ENCODE measurements at regions not wholly inside any gene's neighbourhood (a gene's known extent, or its start where the extent isn't known, plus 50 kb on each side); places are given as distances from the start of the nearest gene placed in this dataset.

GRCh38 chr14:71711619-71712018, 220.6 kb upstream of the RGS6 start:
- no peak for TF ChIP-seq CTCF (conservative IDR thresholded peaks at IDR 0.05)
- no peak overlapping the region for H3K27ac ChIP-seq

GRCh38 chr14:71712478-71712877, 219.8 kb upstream of the RGS6 start:
- TF ChIP-seq CTCF (conservative IDR thresholded peaks at IDR 0.05), result no peak
- H3K27ac ChIP-seq, result no peak overlapping the region

DNA sequence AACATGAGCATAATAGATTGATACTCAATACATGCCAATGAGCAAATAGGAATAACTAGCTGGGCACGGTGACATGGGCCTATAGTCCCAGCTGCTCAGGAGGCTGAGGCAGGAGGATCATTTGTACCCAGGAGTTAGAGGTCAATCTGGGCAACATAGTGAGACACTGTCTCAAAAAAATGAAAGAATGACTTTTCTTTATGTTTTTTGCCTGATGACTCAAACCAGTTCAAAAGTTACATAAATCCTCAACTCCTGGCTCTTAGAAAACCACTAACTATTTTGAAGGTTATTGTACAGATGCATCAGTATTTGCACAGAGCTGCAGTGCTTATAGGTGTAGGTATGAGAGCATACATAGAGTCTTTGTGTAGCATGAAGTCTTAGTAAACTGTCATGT, 219.2 kb upstream of the RGS6 start:
- no peak overlapping the region for H3K27ac ChIP-seq
- no peak for TF ChIP-seq CTCF (conservative IDR thresholded peaks at IDR 0.05)

- no peak overlapping the region for H3K27ac ChIP-seq
- no peak for TF ChIP-seq CTCF (conservative IDR thresholded peaks at IDR 0.05)
Measured at GRCh38 chr14:71713451-71713850, 218.8 kb upstream of the RGS6 start.

DNA sequence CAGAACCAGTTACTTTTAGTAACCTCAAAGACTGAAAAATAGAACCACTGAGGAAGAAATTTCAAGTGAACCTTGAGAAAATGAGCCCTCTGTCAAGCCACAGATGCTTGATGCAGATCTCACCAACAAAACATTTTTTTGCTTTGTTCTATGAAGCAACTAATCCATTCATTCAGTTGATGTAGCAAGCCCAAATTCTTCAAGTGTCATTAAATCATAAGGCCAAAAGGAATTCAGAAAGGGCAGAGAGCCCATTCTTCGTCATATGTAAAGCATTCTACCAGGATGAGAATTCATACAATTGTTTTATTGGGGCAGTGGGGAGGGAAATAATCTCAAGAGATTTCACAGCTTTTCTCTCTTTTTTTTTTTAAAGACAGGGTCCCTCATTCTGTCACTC, 218.0 kb upstream of the RGS6 start:
- no peak for TF ChIP-seq CTCF (conservative IDR thresholded peaks at IDR 0.05)
- H3K27ac ChIP-seq, result no peak overlapping the region

DNA sequence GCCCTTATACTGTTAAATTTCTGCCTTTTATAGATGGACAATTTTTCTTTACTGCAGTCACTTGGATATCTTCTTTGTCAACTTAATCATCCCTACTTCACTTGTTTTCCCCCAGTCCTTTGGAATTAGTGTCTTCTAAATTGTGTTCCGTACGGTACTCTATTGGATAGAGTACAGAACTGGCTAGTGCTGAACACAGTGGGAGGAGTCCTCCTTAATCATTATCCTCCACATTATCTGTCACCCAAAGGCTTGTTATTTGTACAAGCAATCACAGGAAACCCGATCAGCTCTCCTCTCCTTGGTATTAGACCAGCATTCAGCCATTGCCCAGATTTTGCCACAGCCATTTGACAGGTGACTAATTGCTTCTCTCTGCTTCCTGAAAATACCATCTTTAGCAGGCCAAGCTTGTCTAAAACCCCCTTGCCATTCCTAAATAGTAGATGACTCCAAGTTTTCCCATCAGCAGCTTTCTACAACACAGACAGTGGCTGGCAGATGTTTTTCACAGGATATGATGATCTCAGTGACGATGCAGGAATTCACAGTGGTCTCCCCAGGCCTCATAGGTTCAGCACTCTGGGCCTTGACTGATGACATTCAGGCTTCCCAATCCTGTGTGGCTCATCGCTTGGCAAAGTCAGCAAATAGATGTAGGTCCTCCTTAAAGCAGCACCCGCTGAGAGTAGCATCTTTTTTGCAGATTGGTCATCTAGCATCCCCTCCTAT, 216.0 kb upstream of the RGS6 start:
- no peak overlapping the region for H3K27ac ChIP-seq
- TF ChIP-seq CTCF (conservative IDR thresholded peaks at IDR 0.05), result no peak

DNA sequence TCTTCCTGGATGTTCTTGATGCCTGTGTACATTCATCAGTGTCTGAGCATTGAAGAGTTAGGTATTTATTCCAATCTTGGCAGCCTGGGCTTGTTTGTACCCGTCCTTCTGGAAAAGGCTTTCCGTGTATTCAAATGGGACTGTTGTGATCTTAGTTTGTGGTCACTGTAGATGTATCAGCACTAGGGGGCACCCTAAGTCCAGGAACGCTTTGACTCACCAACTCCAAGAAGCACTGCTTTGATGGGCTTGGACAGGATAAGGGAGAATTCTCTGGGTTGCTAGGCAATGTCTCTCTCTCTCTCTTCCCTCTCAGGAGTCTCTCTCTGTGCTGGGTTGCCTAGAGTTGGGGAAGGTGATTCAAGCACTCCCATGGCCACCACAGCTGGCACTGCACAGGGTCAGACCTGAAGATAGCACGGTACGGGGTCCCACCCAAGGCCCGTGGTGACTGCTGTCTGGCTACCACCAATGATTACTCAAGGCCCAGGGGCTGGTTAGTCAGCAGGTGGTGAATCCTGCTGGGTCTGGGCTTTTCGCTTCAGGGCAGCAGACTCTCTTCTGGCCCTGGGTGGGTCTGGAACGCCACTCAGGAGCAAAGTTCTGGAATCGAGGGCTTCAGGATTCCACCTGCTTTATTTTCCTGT, 211.1 kb upstream of the RGS6 start:
- TF ChIP-seq CTCF (conservative IDR thresholded peaks at IDR 0.05), result peak; percentile 64; the same call in 1 of the 2 replicates
- H3K27ac ChIP-seq, result no peak overlapping the region
